HEK293 (cell line): ENCODE measurements at regions not wholly inside any gene's neighbourhood (a gene's known extent, or its start where the extent isn't known, plus 50 kb on each side); places are given as distances from the start of the nearest gene placed in this dataset.

Source experiments
- CTCF ChIA-PET: fragments of 350-600 bp; formaldehyde crosslinking; extraction: SDS; loops from one replicate; lab custom pipeline; 2021; ENCODE audit warnings: antibody characterized with exemption; lab: Yijun Ruan, JAX
- POLR2A ChIA-PET: fragments of 300-600 bp; formaldehyde crosslinking; extraction: SDS; loops from one replicate; lab custom pipeline; 2020; ENCODE audit warnings: antibody characterized with exemption, inconsistent platforms; lab: Yijun Ruan, JAX
- H3K27ac ChIP-seq: fragments of 200-500 bp; sonication (Bioruptor generic); 2 replicates; pipeline ENCODE4 v1.5.1; 2014; ENCODE audit warnings: low read depth, low read length, control low read depth, inconsistent platforms; ENCODE audit errors: extremely low read depth
- H3K36me3 ChIP-seq, 2 experiments: fragments of 200-500 bp in 1 of 2; sonication (Bioruptor generic) in 1 of 2; 1 replicate in 1 of 2; 2 replicates in 1 of 2; pipeline ENCODE4 v1.5.1; 2014 to 2017; ENCODE audit warnings: inconsistent platforms in 2 of 2, low read length in 2 of 2; ENCODE audit not compliant: control insufficient read depth in 2 of 2, insufficient read depth in 1 of 2
- H3K4me1 ChIP-seq: fragments of 200-500 bp; sonication (Bioruptor generic); 2 replicates; pipeline ENCODE4 v1.5.1; 2014; ENCODE audit warnings: mild to moderate bottlenecking, low read length, inconsistent platforms; ENCODE audit not compliant: control insufficient read depth, insufficient read depth
- H3K4me3 ChIP-seq: 2 replicates; pipeline ENCODE4 v1.5.1; 2011; ENCODE audit warnings: low read depth, mild to moderate bottlenecking, control low read depth, low read length, moderate library complexity
- H3K9me3 ChIP-seq: fragments of 200-500 bp; sonication (Bioruptor generic); 2 replicates; pipeline ENCODE4 v1.5.1; 2014; ENCODE audit warnings: low read depth, low read length, inconsistent platforms; ENCODE audit not compliant: control insufficient read depth, insufficient read depth
- FEZF1 ChIP-seq: fragments of 450-650 bp; formaldehyde crosslinking; IDR thresholded peaks from 2 replicates; pipeline ENCODE4 v1.5.1; 2016; ENCODE audit warnings: missing biosample characterization, missing genetic modification characterization
- GLI4 ChIP-seq: fragments of 450-650 bp; formaldehyde crosslinking; IDR thresholded peaks from 2 replicates; pipeline ENCODE4 v1.5.1; 2016; ENCODE audit warnings: missing biosample characterization, missing genetic modification characterization
- GLIS1 ChIP-seq: fragments of 450-650 bp; formaldehyde crosslinking; IDR thresholded peaks from 2 replicates; pipeline ENCODE4 v1.5.1; 2016; ENCODE audit warnings: missing biosample characterization, missing genetic modification characterization
- KLF1 ChIP-seq: fragments of 450-650 bp; formaldehyde crosslinking; IDR thresholded peaks from 2 replicates; pipeline ENCODE4 v1.5.1; 2016; ENCODE audit warnings: missing biosample characterization, missing genetic modification characterization
- WT1 ChIP-seq: fragments of 450-650 bp; formaldehyde crosslinking; IDR thresholded peaks from 2 replicates; pipeline ENCODE4 v1.5.1; 2016; ENCODE audit warnings: missing biosample characterization, missing genetic modification characterization
- ZBTB20 ChIP-seq: fragments of 450-650 bp; formaldehyde crosslinking; IDR thresholded peaks from 2 replicates; pipeline ENCODE4 v1.5.1; 2016; ENCODE audit warnings: missing biosample characterization, missing genetic modification characterization
- ZBTB7A ChIP-seq: fragments of 450-650 bp; formaldehyde crosslinking; IDR thresholded peaks from 2 replicates; pipeline ENCODE4 v1.5.1; 2016; ENCODE audit warnings: low read depth, missing biosample characterization, missing genetic modification characterization
- ZFP37 ChIP-seq: fragments of 450-650 bp; formaldehyde crosslinking; IDR thresholded peaks from 2 replicates; pipeline ENCODE4 v1.5.1; 2016; ENCODE audit warnings: missing biosample characterization, missing genetic modification characterization
- ZFP41 ChIP-seq: fragments of 450-650 bp; formaldehyde crosslinking; IDR thresholded peaks from 2 replicates; pipeline ENCODE4 v1.5.1; 2016; ENCODE audit warnings: missing biosample characterization, missing genetic modification characterization, borderline replicate concordance
- ZNF121 ChIP-seq: fragments of 450-650 bp; formaldehyde crosslinking; IDR thresholded peaks from 2 replicates; pipeline ENCODE4 v1.5.1; 2016; ENCODE audit warnings: missing biosample characterization, missing genetic modification characterization
- ZNF157 ChIP-seq: fragments of 450-650 bp; formaldehyde crosslinking; IDR thresholded peaks from 2 replicates; pipeline ENCODE4 v1.5.1; 2016; ENCODE audit warnings: missing biosample characterization, missing genetic modification characterization
- ZNF169 ChIP-seq: fragments of 450-650 bp; formaldehyde crosslinking; IDR thresholded peaks from 2 replicates; pipeline ENCODE4 v1.5.1; 2016; ENCODE audit warnings: missing biosample characterization, missing genetic modification characterization
- ZNF184 ChIP-seq: fragments of 450-650 bp; IDR thresholded peaks from 2 replicates; pipeline ENCODE4 v1.5.1; 2018; ENCODE audit warnings: missing biosample characterization, mild to moderate bottlenecking, missing genetic modification characterization
- ZNF19 ChIP-seq: fragments of 450-650 bp; formaldehyde crosslinking; IDR thresholded peaks from 2 replicates; pipeline ENCODE4; 2016; ENCODE audit warnings: missing biosample characterization, missing genetic modification characterization, low read depth
- ZNF324 ChIP-seq: fragments of 450-650 bp; formaldehyde crosslinking; IDR thresholded peaks from 2 replicates; pipeline ENCODE4 v1.5.1; 2016; ENCODE audit warnings: missing biosample characterization, missing genetic modification characterization
- ZNF354C ChIP-seq: fragments of 450-650 bp; formaldehyde crosslinking; IDR thresholded peaks from 2 replicates; pipeline ENCODE4 v1.5.1; 2016; ENCODE audit warnings: missing biosample characterization, missing genetic modification characterization, low read depth, borderline replicate concordance
- ZNF621 ChIP-seq: fragments of 450-650 bp; formaldehyde crosslinking; IDR thresholded peaks from 2 replicates; pipeline ENCODE4 v1.5.1; 2017; ENCODE audit warnings: missing biosample characterization, missing genetic modification characterization
- ZNF623 ChIP-seq: fragments of 450-650 bp; formaldehyde crosslinking; IDR thresholded peaks from 2 replicates; pipeline ENCODE4 v1.5.1; 2016; ENCODE audit warnings: missing biosample characterization, missing genetic modification characterization
- ZNF654 ChIP-seq: fragments of 450-650 bp; formaldehyde crosslinking; IDR thresholded peaks from 2 replicates; pipeline ENCODE4 v1.5.1; 2016; ENCODE audit warnings: low read depth, missing biosample characterization, missing genetic modification characterization
- ZNF776 ChIP-seq: fragments of 450-650 bp; formaldehyde crosslinking; IDR thresholded peaks from 2 replicates; pipeline ENCODE4 v1.5.0; 2017; ENCODE audit warnings: missing biosample characterization, missing genetic modification characterization, borderline replicate concordance
- TF ChIP-seq, protein P1 (sequence below): fragments of 450-650 bp; formaldehyde crosslinking; IDR thresholded peaks from 2 replicates; pipeline ENCODE4 v1.5.1; 2016; ENCODE audit warnings: missing biosample characterization, missing genetic modification characterization
- TF ChIP-seq, protein P2 (sequence below): fragments of 450-650 bp; formaldehyde crosslinking; IDR thresholded peaks from 2 replicates; pipeline ENCODE4 v1.5.1; 2016; ENCODE audit warnings: missing biosample characterization, missing genetic modification characterization
- TF ChIP-seq, protein P3 (sequence below): fragments of 450-650 bp; formaldehyde crosslinking; IDR thresholded peaks from 2 replicates; pipeline ENCODE4 v1.5.1; 2016; ENCODE audit warnings: missing biosample characterization, missing genetic modification characterization, borderline replicate concordance

DNA sequence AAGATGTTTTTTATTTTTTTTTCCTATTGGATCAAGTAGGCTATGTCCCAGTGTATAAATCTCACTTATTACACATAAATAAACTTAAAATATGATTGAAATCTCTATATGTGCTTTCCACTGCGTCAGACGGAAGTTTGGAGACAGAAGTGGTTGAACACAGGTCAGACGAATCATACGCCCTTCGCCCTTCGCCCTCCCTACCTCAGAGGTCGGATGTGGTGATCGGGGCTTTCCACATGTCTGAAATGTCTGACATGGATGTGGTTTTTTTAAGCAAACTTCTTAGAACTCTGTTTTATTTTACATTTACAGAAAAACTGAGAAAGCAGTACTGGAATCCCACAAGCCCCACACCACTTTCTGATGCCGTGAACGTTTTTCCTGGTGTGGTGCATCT, 344.4 kb downstream of the THBS2 start (continued):
- no peak for TF ChIP-seq ZNF169 (tag by site-specific recombination)
- TF ChIP-seq ZNF354C (tag by site-specific recombination) = no peak
- TF ChIP-seq ZNF621 = no peak
- no peak for TF ChIP-seq ZFP41 (tag by site-specific recombination)
- no peak for TF ChIP-seq FEZF1

DNA sequence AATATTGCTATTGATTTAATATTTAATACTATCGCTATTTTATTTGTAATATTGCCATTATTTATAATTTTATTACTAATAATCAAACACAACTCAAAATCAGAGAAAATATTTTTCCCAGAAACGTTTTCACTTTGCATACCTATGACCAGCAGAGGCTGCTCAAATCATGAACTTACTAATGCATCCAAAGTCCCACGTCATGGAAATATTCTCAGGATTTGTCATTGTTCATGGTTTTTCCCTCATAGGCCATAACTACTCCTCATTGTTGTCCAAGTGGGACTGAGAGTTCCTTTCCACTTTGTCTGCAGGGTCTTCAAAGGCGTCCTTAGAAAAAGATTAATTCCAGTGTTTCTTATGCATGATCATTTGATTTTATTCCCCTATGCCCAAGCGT, 344.8 kb downstream of the THBS2 start:
- no peak overlapping the region for H3K4me3 ChIP-seq
- ChIA-PET CTCF (no interaction called here), POLR2A (no interaction called here)
- no peaks in the 10 kb centered on the region for H3K9me3 ChIP-seq
- H3K36me3 ChIP-seq = no peaks in the 10 kb centered on the region
- TF ChIP-seq ZNF324 (no peak), ZNF184 (tag by site-specific recombination) (no peak), WT1 (no peak), ZNF623 (tag by site-specific recombination) (no peak), ZNF157 (no peak), ZBTB20 (tag by site-specific recombination) (no peak), GLI4 (tag by site-specific recombination) (no peak), ZNF776 (tag by site-specific recombination) (no peak), KLF1 (tag by site-specific recombination) (no peak), GLIS1 (tag by site-specific recombination) (no peak), ZNF654 (tag by site-specific recombination) (no peak), ZFP37 (tag by site-specific recombination) (no peak)
- TF ChIP-seq, protein P1, sequence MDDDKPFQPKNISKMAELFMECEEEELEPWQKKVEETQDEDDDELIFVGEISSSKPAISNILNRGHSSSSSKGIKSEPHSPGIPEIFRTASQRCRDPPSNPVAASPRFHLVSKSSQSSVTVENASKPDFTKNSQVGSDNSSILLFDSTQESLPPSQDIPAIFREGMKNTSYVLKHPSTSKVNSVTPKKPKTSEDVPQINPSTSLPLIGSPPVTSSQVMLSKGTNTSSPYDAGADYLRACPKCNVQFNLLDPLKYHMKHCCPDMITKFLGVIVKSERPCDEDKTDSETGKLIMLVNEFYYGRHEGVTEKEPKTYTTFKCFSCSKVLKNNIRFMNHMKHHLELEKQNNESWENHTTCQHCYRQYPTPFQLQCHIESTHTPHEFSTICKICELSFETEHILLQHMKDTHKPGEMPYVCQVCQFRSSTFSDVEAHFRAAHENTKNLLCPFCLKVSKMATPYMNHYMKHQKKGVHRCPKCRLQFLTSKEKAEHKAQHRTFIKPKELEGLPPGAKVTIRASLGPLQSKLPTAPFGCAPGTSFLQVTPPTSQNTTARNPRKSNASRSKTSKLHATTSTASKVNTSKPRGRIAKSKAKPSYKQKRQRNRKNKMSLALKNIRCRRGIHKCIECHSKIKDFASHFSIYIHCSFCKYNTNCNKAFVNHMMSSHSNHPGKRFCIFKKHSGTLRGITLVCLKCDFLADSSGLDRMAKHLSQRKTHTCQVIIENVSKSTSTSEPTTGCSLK = no peak
- TF ChIP-seq, protein P2, sequence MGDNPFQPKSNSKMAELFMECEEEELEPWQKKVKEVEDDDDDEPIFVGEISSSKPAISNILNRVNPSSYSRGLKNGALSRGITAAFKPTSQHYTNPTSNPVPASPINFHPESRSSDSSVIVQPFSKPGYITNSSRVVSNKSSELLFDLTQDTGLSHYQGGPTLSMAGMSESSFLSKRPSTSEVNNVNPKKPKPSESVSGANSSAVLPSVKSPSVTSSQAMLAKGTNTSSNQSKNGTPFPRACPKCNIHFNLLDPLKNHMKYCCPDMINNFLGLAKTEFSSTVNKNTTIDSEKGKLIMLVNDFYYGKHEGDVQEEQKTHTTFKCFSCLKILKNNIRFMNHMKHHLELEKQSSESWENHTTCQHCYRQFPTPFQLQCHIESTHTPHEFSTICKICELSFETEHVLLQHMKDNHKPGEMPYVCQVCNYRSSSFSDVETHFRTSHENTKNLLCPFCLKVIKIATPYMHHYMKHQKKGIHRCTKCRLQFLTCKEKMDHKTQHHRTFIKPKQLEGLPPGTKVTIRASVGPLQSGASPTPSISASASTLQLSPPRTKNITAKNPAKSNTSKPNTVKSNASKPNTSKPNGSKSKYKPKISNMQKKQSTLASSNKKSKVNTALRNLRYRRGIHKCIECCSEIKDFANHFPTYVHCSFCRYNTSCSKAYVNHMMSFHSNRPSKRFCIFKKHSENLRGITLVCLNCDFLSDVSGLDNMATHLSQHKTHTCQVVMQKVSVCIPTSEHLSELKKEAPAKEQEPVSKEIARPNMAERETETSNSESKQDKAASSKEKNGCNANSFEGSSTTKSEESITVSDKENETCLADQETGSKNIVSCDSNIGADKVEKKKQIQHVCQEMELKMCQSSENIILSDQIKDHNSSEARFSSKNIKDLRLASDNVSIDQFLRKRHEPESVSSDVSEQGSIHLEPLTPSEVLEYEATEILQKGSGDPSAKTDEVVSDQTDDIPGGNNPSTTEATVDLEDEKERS (tag by site-specific recombination) = no peak
- H3K27ac ChIP-seq = no peak overlapping the region
- H3K4me1 ChIP-seq = no peaks in the 10 kb centered on the region

DNA sequence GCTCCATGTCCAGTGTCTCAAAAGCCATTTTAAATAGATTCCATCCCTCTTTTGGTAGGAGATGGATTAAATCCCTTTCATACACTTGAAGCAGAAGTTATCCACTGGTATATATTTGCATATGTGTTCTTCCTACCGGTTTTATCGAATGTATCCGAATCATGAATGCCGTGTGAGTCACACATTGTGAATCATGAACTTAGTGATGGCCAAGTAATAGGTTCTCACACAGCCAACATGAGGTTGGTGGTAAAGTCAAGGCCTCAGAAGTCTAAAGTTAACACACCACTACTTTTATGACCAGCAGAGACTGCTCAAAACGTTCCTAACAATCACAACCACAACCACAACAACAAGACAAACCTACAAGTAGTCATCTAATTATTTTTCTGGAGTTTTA, 345.5 kb downstream of the THBS2 start:
- CTCF ChIA-PET = no interaction called here
- POLR2A ChIA-PET = no interaction called here
- no peak overlapping the region for H3K27ac ChIP-seq
- H3K4me3 ChIP-seq = no peak overlapping the region
- no peaks in the 10 kb centered on the region for H3K4me1 ChIP-seq
- no peaks in the 10 kb centered on the region for H3K36me3 ChIP-seq
- H3K9me3 ChIP-seq = no peaks in the 10 kb centered on the region
- TF ChIP-seq ZBTB7A (tag by site-specific recombination) = no peak
- TF ChIP-seq ZNF19 (tag by site-specific recombination) = no peak
- TF ChIP-seq, protein P3, sequence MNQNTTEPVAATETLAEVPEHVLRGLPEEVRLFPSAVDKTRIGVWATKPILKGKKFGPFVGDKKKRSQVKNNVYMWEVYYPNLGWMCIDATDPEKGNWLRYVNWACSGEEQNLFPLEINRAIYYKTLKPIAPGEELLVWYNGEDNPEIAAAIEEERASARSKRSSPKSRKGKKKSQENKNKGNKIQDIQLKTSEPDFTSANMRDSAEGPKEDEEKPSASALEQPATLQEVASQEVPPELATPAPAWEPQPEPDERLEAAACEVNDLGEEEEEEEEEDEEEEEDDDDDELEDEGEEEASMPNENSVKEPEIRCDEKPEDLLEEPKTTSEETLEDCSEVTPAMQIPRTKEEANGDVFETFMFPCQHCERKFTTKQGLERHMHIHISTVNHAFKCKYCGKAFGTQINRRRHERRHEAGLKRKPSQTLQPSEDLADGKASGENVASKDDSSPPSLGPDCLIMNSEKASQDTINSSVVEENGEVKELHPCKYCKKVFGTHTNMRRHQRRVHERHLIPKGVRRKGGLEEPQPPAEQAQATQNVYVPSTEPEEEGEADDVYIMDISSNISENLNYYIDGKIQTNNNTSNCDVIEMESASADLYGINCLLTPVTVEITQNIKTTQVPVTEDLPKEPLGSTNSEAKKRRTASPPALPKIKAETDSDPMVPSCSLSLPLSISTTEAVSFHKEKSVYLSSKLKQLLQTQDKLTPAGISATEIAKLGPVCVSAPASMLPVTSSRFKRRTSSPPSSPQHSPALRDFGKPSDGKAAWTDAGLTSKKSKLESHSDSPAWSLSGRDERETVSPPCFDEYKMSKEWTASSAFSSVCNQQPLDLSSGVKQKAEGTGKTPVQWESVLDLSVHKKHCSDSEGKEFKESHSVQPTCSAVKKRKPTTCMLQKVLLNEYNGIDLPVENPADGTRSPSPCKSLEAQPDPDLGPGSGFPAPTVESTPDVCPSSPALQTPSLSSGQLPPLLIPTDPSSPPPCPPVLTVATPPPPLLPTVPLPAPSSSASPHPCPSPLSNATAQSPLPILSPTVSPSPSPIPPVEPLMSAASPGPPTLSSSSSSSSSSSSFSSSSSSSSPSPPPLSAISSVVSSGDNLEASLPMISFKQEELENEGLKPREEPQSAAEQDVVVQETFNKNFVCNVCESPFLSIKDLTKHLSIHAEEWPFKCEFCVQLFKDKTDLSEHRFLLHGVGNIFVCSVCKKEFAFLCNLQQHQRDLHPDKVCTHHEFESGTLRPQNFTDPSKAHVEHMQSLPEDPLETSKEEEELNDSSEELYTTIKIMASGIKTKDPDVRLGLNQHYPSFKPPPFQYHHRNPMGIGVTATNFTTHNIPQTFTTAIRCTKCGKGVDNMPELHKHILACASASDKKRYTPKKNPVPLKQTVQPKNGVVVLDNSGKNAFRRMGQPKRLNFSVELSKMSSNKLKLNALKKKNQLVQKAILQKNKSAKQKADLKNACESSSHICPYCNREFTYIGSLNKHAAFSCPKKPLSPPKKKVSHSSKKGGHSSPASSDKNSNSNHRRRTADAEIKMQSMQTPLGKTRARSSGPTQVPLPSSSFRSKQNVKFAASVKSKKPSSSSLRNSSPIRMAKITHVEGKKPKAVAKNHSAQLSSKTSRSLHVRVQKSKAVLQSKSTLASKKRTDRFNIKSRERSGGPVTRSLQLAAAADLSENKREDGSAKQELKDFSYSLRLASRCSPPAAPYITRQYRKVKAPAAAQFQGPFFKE = no peak
- TF ChIP-seq ZNF121 (tag by site-specific recombination) = no peak
- TF ChIP-seq, protein P1 = no peak
